ENCODE measurements at regions not wholly inside any gene's neighbourhood (a gene's known extent, or its start where the extent isn't known, plus 50 kb on each side); places are given as distances from the start of the nearest gene placed in this dataset.

- TF ChIP-seq, protein P1, sequence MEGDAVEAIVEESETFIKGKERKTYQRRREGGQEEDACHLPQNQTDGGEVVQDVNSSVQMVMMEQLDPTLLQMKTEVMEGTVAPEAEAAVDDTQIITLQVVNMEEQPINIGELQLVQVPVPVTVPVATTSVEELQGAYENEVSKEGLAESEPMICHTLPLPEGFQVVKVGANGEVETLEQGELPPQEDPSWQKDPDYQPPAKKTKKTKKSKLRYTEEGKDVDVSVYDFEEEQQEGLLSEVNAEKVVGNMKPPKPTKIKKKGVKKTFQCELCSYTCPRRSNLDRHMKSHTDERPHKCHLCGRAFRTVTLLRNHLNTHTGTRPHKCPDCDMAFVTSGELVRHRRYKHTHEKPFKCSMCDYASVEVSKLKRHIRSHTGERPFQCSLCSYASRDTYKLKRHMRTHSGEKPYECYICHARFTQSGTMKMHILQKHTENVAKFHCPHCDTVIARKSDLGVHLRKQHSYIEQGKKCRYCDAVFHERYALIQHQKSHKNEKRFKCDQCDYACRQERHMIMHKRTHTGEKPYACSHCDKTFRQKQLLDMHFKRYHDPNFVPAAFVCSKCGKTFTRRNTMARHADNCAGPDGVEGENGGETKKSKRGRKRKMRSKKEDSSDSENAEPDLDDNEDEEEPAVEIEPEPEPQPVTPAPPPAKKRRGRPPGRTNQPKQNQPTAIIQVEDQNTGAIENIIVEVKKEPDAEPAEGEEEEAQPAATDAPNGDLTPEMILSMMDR (IDR thresholded peaks at IDR 0.05; ENCODE audit: low read depth, low read length, missing input control): no peak
- TF ChIP-seq REST (IDR thresholded peaks at IDR 0.05) (no peak), GABPA (IDR thresholded peaks at IDR 0.05 in 1 of 2, conservative IDR thresholded peaks at IDR 0.05 in 1 of 2) (no peak), JUND (IDR thresholded peaks at IDR 0.05) (no peak)
These were observed 382.6 kb upstream of the MC4R start for GRCh38 chr18:60755134-60755533.
